ENCODE measurements at regions not wholly inside any gene's neighbourhood (a gene's known extent, or its start where the extent isn't known, plus 50 kb on each side); places are given as distances from the start of the nearest gene placed in this dataset.

- TF ChIP-seq CTCF (IDR thresholded peaks at IDR 0.05; ENCODE audit: low read length): no peak
- TF ChIP-seq EZH2phosphoT487 (IDR thresholded peaks at IDR 0.05; ENCODE audit: low read length): no peak
- TF ChIP-seq EZH2 (optimal IDR thresholded peaks at IDR 0.05; ENCODE audit: low read depth, low read length): no peak
These were observed 208.1 kb downstream of the VGLL3 start for GRCh38 chr3:86782866-86783265.
